K562 (cell line): ENCODE measurements at regions not wholly inside any gene's neighbourhood (a gene's known extent, or its start where the extent isn't known, plus 50 kb on each side); places are given as distances from the start of the nearest gene placed in this dataset.

Experiments used
- ATAC-seq: fragments of 200-7000 bp; cut with Tn5 transposase; 3 replicates; pipeline ENCODE4 v1.9.1; 2020; ENCODE audit warnings: moderate library complexity
- BruUV-seq: library from RNA; stranded (reverse); fragments of 400-500 nt; replicated peaks from 2 replicates; lab custom pipeline; 2021; lab: Mats Ljungman, UMichigan
- CTCF ChIA-PET: fragments of 300-600 bp; formaldehyde crosslinking; extraction: SDS; loops from one replicate; lab custom pipeline; 2021; ENCODE audit warnings: low intra/inter-chr PET ratio; lab: Yijun Ruan, JAX
- POLR2A ChIA-PET: fragments of 300-600, 350-650 bp; sonication (Branson Sonifier 250); formaldehyde crosslinking; extraction: SDS; loops from one replicate; lab custom pipeline; 2021; ENCODE audit warnings: antibody characterized with exemption, inconsistent platforms; lab: Yijun Ruan, JAX
- DNase-seq, 4 experiments: peaks; one replicate each; pipeline versions ENCODE4 v3.0.0 to v3.0.0-alpha.2; 2011 to 2018; ENCODE audit warnings: low spot score in 3 of 4, mixed read lengths in 3 of 4; ENCODE audit errors: extremely low read depth in 1 of 4
- FAIRE-seq: peaks from 2 replicates; lab custom pipeline; 2011; peaks lifted over from hg19 to GRCh38; lab: Jason Lieb, UNC
- H2AFZ ChIP-seq: 2 replicates; pipeline ENCODE4 v1.6.0; 2011; ENCODE audit warnings: low read depth, low read length, control low read depth, inconsistent platforms
- H3K27ac ChIP-seq: fragments of 200-600 bp; 3 replicates; pipeline ENCODE4 v1.8.0; 2011; ENCODE audit warnings: low read depth, mild to moderate bottlenecking, control low read depth, inconsistent platforms, low read length, moderate library complexity, mixed read lengths; ENCODE audit errors: extremely low read depth
- H3K27me3 ChIP-seq, 2 experiments: fragments of 300-600 bp in 1 of 2; 2 replicates in 1 of 2; 3 replicates in 1 of 2; pipeline versions ENCODE4 v1.6.0 to v1.8.0; 2011; ENCODE audit warnings: inconsistent platforms in 2 of 2, low read length in 2 of 2, mild to moderate bottlenecking in 1 of 2, mixed read lengths in 1 of 2, moderate library complexity in 1 of 2; ENCODE audit not compliant: control insufficient read depth in 2 of 2, insufficient read depth in 2 of 2
- H3K36me3 ChIP-seq: fragments of 300-600 bp; 3 replicates; pipeline ENCODE4 v1.8.0; 2011; ENCODE audit warnings: mild to moderate bottlenecking, low read length, inconsistent platforms; ENCODE audit not compliant: control insufficient read depth, insufficient read depth
- H3K4me1 ChIP-seq, 2 experiments: fragments of 200-600 bp in 1 of 2; replicated peaks in 1 of 2; 2 replicates in 1 of 2; 3 replicates in 1 of 2; pipeline versions ENCODE4 v1.5.1 to v1.8.0; 2011; ENCODE audit warnings: inconsistent platforms in 2 of 2, low read length in 2 of 2, mild to moderate bottlenecking in 1 of 2, mixed read lengths in 1 of 2, moderate library complexity in 1 of 2; ENCODE audit not compliant: control insufficient read depth in 2 of 2, insufficient read depth in 2 of 2
- H3K4me2 ChIP-seq: 2 replicates; pipeline ENCODE4 v1.6.1; 2011; ENCODE audit warnings: low read length, control low read depth, inconsistent platforms, mixed read lengths; ENCODE audit not compliant: insufficient read depth
- H3K4me3 ChIP-seq: fragments of 200-600 bp; sonication (generic), shearing (Covaris generic); 2 replicates; pipeline ENCODE4 v1.5.1; 2016; ENCODE audit warnings: control low read depth, inconsistent platforms
- H3K79me2 ChIP-seq: fragments of 200-600 bp; 3 replicates; pipeline ENCODE4 v1.8.0; 2011; ENCODE audit warnings: low read length, inconsistent platforms; ENCODE audit not compliant: control insufficient read depth, insufficient read depth
- H3K9ac ChIP-seq, 2 experiments: 2 replicates each; pipeline versions ENCODE4 v1.6.0 to v1.6.1; 2011; ENCODE audit warnings: low read depth in 2 of 2, low read length in 2 of 2, control low read depth in 1 of 2, inconsistent platforms in 1 of 2, mild to moderate bottlenecking in 1 of 2, mixed read lengths in 1 of 2; ENCODE audit not compliant: insufficient read depth in 1 of 2
- H3K9me1 ChIP-seq: one replicate; pipeline ENCODE4 v1.6.0; 2011; ENCODE audit warnings: inconsistent platforms, mild to moderate bottlenecking, low read length, moderate library complexity; ENCODE audit not compliant: control insufficient read depth, insufficient read depth
- H3K9me3 ChIP-seq: replicated peaks from 2 replicates; pipeline ENCODE4 v1.5.1; 2011; ENCODE audit warnings: low read depth, low read length, inconsistent platforms; ENCODE audit not compliant: control insufficient read depth, insufficient read depth
- H4K20me1 ChIP-seq: replicated peaks from 2 replicates; pipeline ENCODE4 v1.6.1; 2011; ENCODE audit warnings: low read length, inconsistent platforms, mixed read lengths; ENCODE audit not compliant: control insufficient read depth, insufficient read depth
- FUS ChIP-seq: fragments of 200-400 bp; formaldehyde crosslinking; optimal IDR thresholded peaks from 2 replicates; pipeline ENCODE3; 2017; ENCODE audit warnings: low read depth, low read length
- MTF1 ChIP-seq: fragments of 250-450 bp; sonication (Bioruptor Pico); IDR thresholded peaks from 2 replicates; pipeline ENCODE4 v1.9.0; 2021; ENCODE audit warnings: moderate library complexity, mild to moderate bottlenecking, inconsistent platforms, borderline replicate concordance
- TBP ChIP-seq: optimal IDR thresholded peaks from 2 replicates; pipeline ENCODE3; 2011; ENCODE audit warnings: low read depth, low read length, improper control_type of control experiment
- ZNF57 ChIP-seq: fragments of 450-650 bp; formaldehyde crosslinking; IDR thresholded peaks from 2 replicates; pipeline ENCODE4 v1.4.0; 2020; ENCODE audit warnings: mild to moderate bottlenecking, moderate library complexity
- ZNF740 ChIP-seq, 3 experiments: fragments of 200-800 bp in 1 of 3; sonication (Bioruptor generic) in 1 of 3; sonication (generic) in 1 of 3; formaldehyde crosslinking in 1 of 3; IDR thresholded peaks; 2 replicates each; pipeline versions ENCODE4 v1.6.1 to v1.8.0; 2016 to 2022; ENCODE audit warnings: mild to moderate bottlenecking in 2 of 3, missing compliant biosample characterization in 2 of 3, missing genetic modification characterization in 2 of 3, missing genetic modification reagents in 1 of 3
- WGBS: fragments of 100-300 bp; shearing (Covaris generic); methylation state at CpG from one replicate; pipeline ENCODE4 v1.1.6; 2016; ENCODE audit warnings: low coverage, mixed read lengths; ENCODE audit not compliant: insufficient coverage; ENCODE audit errors: missing lambda C conversion rate; 5-methylcytosine and 5-hydroxymethylcytosine counted together
- in situ Hi-C: fragments of 300-500 bp; cut with MboI; formaldehyde crosslinking; loops from 4 replicates; pipeline ENCODE4 v1.15.0; 2018; ENCODE audit warnings: inconsistent platforms, mixed read lengths
- intact Hi-C: fragments of 100-400 bp; cut with micrococcal nuclease; formaldehyde crosslinking; loops from 2 replicates; pipeline ENCODE4 v1.14.2; 2022

GRCh38 chr13:53281677-53282076 is 253.1 kb downstream of the OLFM4 start:
- CTCF ChIA-PET = no interaction called here
- BruUV-seq = no TSS peak
- Histone ChIP-seq H3K79me2 (no peaks in the 10 kb centered on the region), H3K9ac (no peak overlapping the region), H3K4me3 (no peak overlapping the region), H3K4me2 (no peak overlapping the region), H3K36me3 (no peaks in the 10 kb centered on the region), H3K9me3 (no peaks in the 10 kb centered on the region), H3K27ac (no peak overlapping the region), H3K9me1 (no peaks in the 10 kb centered on the region), H4K20me1 (no peaks in the 10 kb centered on the region), H3K4me1 (no peaks in the 10 kb centered on the region), H2AFZ (no peak overlapping the region), H3K27me3 (no peaks in the 10 kb centered on the region)
- POLR2A ChIA-PET = no interaction called here
- in situ Hi-C loops = no loop called here
- TF ChIP-seq MTF1 (CRISPR knock-in tag) (no peak), FUS (no peak), ZNF740 (CRISPR knock-in tag; IDR thresholded peaks at IDR 0.05) (no peak), ZNF740 (tag; IDR thresholded peaks at IDR 0.05) (no peak), ZNF57 (CRISPR knock-in tag) (no peak)
- intact Hi-C loops = no loop called here
- no peak for ATAC-seq
- no peak for DNase-seq
- no peak for FAIRE-seq

- CTCF ChIA-PET = no interaction called here
- no peak overlapping the region for H3K27ac ChIP-seq
- FAIRE-seq (no peak), ATAC-seq (no peak), DNase-seq (no peak)
- no peaks in the 10 kb centered on the region for H3K9me1 ChIP-seq
- H4K20me1 ChIP-seq = no peaks in the 10 kb centered on the region
- WGBS = 0% methylated on average over 7 of the region's 7 CpGs
- no peaks in the 10 kb centered on the region for H3K36me3 ChIP-seq
- no peak overlapping the region for H2AFZ ChIP-seq
- H3K9ac ChIP-seq = no peak overlapping the region
- TF ChIP-seq TBP = no peak
- no peaks in the 10 kb centered on the region for H3K27me3 ChIP-seq
- no peaks in the 10 kb centered on the region for H3K9me3 ChIP-seq
- POLR2A ChIA-PET = no interaction called here
- no peaks in the 10 kb centered on the region for H3K79me2 ChIP-seq
- H3K4me2 ChIP-seq = no peak overlapping the region
- no peaks in the 10 kb centered on the region for H3K4me1 ChIP-seq
- BruUV-seq = no TSS peak
- H3K4me3 ChIP-seq = no peak overlapping the region
- intact Hi-C loops = no loop called here
- in situ Hi-C loops = no loop called here
These were observed 257.4 kb downstream of the OLFM4 start for GRCh38 chr13:53285896-53286430.
